ENCODE measurements at regions not wholly inside any gene's neighbourhood (a gene's known extent, or its start where the extent isn't known, plus 50 kb on each side); places are given as distances from the start of the nearest gene placed in this dataset.

- TF ChIP-seq, protein P1, sequence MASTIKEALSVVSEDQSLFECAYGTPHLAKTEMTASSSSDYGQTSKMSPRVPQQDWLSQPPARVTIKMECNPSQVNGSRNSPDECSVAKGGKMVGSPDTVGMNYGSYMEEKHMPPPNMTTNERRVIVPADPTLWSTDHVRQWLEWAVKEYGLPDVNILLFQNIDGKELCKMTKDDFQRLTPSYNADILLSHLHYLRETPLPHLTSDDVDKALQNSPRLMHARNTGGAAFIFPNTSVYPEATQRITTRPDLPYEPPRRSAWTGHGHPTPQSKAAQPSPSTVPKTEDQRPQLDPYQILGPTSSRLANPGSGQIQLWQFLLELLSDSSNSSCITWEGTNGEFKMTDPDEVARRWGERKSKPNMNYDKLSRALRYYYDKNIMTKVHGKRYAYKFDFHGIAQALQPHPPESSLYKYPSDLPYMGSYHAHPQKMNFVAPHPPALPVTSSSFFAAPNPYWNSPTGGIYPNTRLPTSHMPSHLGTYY (CRISPR knock-in tag; IDR thresholded peaks at IDR 0.05) = no peak
- TF ChIP-seq ZNF317 (CRISPR knock-in tag; IDR thresholded peaks at IDR 0.05; ENCODE audit: borderline replicate concordance, low read depth) = no peak
- TF ChIP-seq SOX15 (CRISPR knock-in tag; IDR thresholded peaks at IDR 0.05) = no peak
- no peak for TF ChIP-seq TP53 (CRISPR knock-in tag; IDR thresholded peaks at IDR 0.05)
- no peak for TF ChIP-seq CREB1 (CRISPR knock-in tag; IDR thresholded peaks at IDR 0.05)
- TF ChIP-seq, protein P2, sequence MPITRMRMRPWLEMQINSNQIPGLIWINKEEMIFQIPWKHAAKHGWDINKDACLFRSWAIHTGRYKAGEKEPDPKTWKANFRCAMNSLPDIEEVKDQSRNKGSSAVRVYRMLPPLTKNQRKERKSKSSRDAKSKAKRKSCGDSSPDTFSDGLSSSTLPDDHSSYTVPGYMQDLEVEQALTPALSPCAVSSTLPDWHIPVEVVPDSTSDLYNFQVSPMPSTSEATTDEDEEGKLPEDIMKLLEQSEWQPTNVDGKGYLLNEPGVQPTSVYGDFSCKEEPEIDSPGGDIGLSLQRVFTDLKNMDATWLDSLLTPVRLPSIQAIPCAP (CRISPR knock-in tag; IDR thresholded peaks at IDR 0.05) = no peak
- TF ChIP-seq, protein P3, sequence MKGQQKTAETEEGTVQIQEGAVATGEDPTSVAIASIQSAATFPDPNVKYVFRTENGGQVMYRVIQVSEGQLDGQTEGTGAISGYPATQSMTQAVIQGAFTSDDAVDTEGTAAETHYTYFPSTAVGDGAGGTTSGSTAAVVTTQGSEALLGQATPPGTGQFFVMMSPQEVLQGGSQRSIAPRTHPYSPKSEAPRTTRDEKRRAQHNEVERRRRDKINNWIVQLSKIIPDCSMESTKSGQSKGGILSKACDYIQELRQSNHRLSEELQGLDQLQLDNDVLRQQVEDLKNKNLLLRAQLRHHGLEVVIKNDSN (CRISPR knock-in tag; IDR thresholded peaks at IDR 0.05) = no peak
- no peak for TF ChIP-seq JUN (CRISPR knock-in tag; IDR thresholded peaks at IDR 0.05)
- TF ChIP-seq MXD4 (CRISPR knock-in tag; IDR thresholded peaks at IDR 0.05; ENCODE audit: borderline replicate concordance) = no peak
- no peak for TF ChIP-seq CBFB (CRISPR knock-in tag; IDR thresholded peaks at IDR 0.05; ENCODE audit: low read depth)
- TF ChIP-seq MAX (CRISPR knock-in tag; IDR thresholded peaks at IDR 0.05) = no peak
Measured at GRCh38 chr16:27649021-27649420, 99.1 kb downstream of the KATNIP start (continued).

GRCh38 chr16:27650073-27650701 lies 100.2 kb downstream of the KATNIP start:
- DNase-seq (ENCODE audit: low spot score) (no peak), ATAC-seq (no peak)
- CTCF ChIA-PET = interaction anchor here (1.4 to 2.5 kb wide), 2 partner anchors 10 to 218 kb away, joined by 4 to 8 read pairs (median 7); no protein-coding TSS in a partner anchor
- POLR2A ChIA-PET = no interaction called here
- Mint-ChIP-seq H3K4me1 (peaks cover 12% of the 10 kb centered on the region; the same call in 1 of the 2 replicates), H3K27ac (no peak overlapping the region), H3K36me3 (no peaks in the 10 kb centered on the region), H3K4me3 (no peak overlapping the region), H3K9me3 (no peaks in the 10 kb centered on the region), H3K27me3 (ENCODE audit: low read depth) (no peaks in the 10 kb centered on the region)
- TF ChIP-seq PREB (CRISPR knock-in tag; IDR thresholded peaks at IDR 0.05; ENCODE audit: borderline replicate concordance) = no peak

DNA sequence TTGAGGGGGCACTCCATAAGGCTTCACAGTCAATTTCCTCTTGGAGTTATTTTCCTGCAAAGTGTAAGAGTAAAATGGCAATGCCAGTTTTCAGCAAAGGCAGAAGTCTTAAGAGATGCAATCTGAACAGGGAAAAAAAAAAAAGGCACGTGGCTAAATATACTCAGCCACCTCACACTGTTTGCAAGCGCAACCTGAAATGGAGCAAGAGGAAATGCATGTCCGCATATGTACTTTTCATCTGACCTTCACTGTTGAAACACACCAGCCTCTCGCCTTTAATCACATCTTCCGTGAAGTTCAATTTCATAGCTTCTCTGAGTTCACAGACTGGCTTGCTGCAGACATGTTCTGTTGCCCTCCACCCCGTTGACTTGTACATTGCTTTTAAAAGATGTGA lies 101.4 kb downstream of the KATNIP start:
- CTCF ChIA-PET = interaction anchor here (1.5 kb wide), 2 partner anchors 12 to 20 kb away, joined by 4 to 7 read pairs; no protein-coding TSS in a partner anchor
- Mint-ChIP-seq H3K36me3 (0 out of 2 replicates have a peak, but pooled peaks cover 2% of the 10 kb centered on the region), H3K4me3 (no peak overlapping the region), H3K27me3 (ENCODE audit: low read depth) (no peaks in the 10 kb centered on the region), H3K9me3 (no peaks in the 10 kb centered on the region), H3K4me1 (peaks cover 12% of the 10 kb centered on the region; the same call in 1 of the 2 replicates), H3K27ac (no peak overlapping the region)
- POLR2A ChIA-PET = no interaction called here
- no peak for TF ChIP-seq SP1 (CRISPR knock-in tag; conservative IDR thresholded peaks at IDR 0.05)
- TF ChIP-seq, protein P1 (CRISPR knock-in tag; IDR thresholded peaks at IDR 0.05) = no peak
- TF ChIP-seq PRRX2 (CRISPR knock-in tag; IDR thresholded peaks at IDR 0.05) = no peak
- no peak for TF ChIP-seq JUN (CRISPR knock-in tag; IDR thresholded peaks at IDR 0.05)
- TF ChIP-seq ATF1 (CRISPR knock-in tag; IDR thresholded peaks at IDR 0.05) = no peak
- TF ChIP-seq, protein P4, sequence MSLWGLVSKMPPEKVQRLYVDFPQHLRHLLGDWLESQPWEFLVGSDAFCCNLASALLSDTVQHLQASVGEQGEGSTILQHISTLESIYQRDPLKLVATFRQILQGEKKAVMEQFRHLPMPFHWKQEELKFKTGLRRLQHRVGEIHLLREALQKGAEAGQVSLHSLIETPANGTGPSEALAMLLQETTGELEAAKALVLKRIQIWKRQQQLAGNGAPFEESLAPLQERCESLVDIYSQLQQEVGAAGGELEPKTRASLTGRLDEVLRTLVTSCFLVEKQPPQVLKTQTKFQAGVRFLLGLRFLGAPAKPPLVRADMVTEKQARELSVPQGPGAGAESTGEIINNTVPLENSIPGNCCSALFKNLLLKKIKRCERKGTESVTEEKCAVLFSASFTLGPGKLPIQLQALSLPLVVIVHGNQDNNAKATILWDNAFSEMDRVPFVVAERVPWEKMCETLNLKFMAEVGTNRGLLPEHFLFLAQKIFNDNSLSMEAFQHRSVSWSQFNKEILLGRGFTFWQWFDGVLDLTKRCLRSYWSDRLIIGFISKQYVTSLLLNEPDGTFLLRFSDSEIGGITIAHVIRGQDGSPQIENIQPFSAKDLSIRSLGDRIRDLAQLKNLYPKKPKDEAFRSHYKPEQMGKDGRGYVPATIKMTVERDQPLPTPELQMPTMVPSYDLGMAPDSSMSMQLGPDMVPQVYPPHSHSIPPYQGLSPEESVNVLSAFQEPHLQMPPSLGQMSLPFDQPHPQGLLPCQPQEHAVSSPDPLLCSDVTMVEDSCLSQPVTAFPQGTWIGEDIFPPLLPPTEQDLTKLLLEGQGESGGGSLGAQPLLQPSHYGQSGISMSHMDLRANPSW (CRISPR knock-in tag; conservative IDR thresholded peaks at IDR 0.05; ENCODE audit: low read depth) = no peak
- no peak for TF ChIP-seq ZNF232 (CRISPR knock-in tag; IDR thresholded peaks at IDR 0.05)
- no peak for TF ChIP-seq HMGA2 (CRISPR knock-in tag; IDR thresholded peaks at IDR 0.05)
- no peak for TF ChIP-seq NFATC4 (CRISPR knock-in tag; IDR thresholded peaks at IDR 0.05)
- TF ChIP-seq AFF4 (CRISPR knock-in tag; IDR thresholded peaks at IDR 0.05; ENCODE audit: borderline replicate concordance) = no peak
- TF ChIP-seq SOX15 (CRISPR knock-in tag; IDR thresholded peaks at IDR 0.05) = no peak
- no peak for ATAC-seq
- DNase-seq (ENCODE audit: low spot score) = no peak

Data from WTC11 (cell line).